PFSK-1 (cell line): ENCODE measurements at regions not wholly inside any gene's neighbourhood (a gene's known extent, or its start where the extent isn't known, plus 50 kb on each side); places are given as distances from the start of the nearest gene placed in this dataset.

ENCODE experiments used
- FOXP2 ChIP-seq: optimal IDR thresholded peaks from 2 replicates; pipeline ENCODE3; 2011; ENCODE audit warnings: borderline replicate concordance, control low read depth, inconsistent platforms; ENCODE audit not compliant: insufficient read depth; ENCODE audit errors: extremely low read length, extremely low read depth
- POLR2AphosphoS5 ChIP-seq: IDR thresholded peaks from 2 replicates; pipeline ENCODE4 v1.6.1; 2012; ENCODE audit warnings: low read depth, mild to moderate bottlenecking, control low read depth, low read length, moderate library complexity
- REST ChIP-seq, 2 experiments: IDR thresholded peaks; 2 replicates each; pipeline versions ENCODE4 v1.6.1 to v1.8.0; 2011 to 2012; ENCODE audit warnings: low read depth in 2 of 2, low read length in 2 of 2, control low read depth in 1 of 2, inconsistent platforms in 1 of 2, mild to moderate bottlenecking in 1 of 2, moderate library complexity in 1 of 2; ENCODE audit not compliant: insufficient read depth in 1 of 2
- SIN3A ChIP-seq: IDR thresholded peaks from 2 replicates; pipeline ENCODE4 v1.6.1; 2012; ENCODE audit warnings: mild to moderate bottlenecking, low read length, moderate library complexity, borderline replicate concordance; ENCODE audit not compliant: insufficient read depth
- TAF1 ChIP-seq: IDR thresholded peaks from 2 replicates; pipeline ENCODE4 v1.6.1; 2012; ENCODE audit warnings: low read length, control low read depth, borderline replicate concordance; ENCODE audit not compliant: insufficient read depth

- TF ChIP-seq FOXP2 (no peak), SIN3A (no peak), TAF1 (no peak), POLR2AphosphoS5 (no peak), REST (IDR thresholded peaks at IDR 0.05; ENCODE audit: insufficient read depth in 1 of 2, low read depth in 2 of 2, low read length in 2 of 2) (no peak)
Measured at GRCh38 chr15:69865369-69865768, 232.3 kb downstream of the TLE3 start.

- TF ChIP-seq TAF1 (no peak), REST (IDR thresholded peaks at IDR 0.05; ENCODE audit: insufficient read depth in 1 of 2, low read depth in 2 of 2, low read length in 2 of 2) (no peak), FOXP2 (no peak), POLR2AphosphoS5 (no peak), SIN3A (no peak)
Measured at GRCh38 chr15:69868756-69869155, 229.0 kb downstream of the TLE3 start.

- TF ChIP-seq FOXP2 (no peak), TAF1 (no peak), REST (IDR thresholded peaks at IDR 0.05; ENCODE audit: insufficient read depth in 1 of 2, low read depth in 2 of 2, low read length in 2 of 2) (no peak), SIN3A (no peak), POLR2AphosphoS5 (no peak)
Measured at GRCh38 chr15:69869291-69869690, 228.4 kb downstream of the TLE3 start.

- TF ChIP-seq SIN3A (no peak), FOXP2 (no peak), REST (IDR thresholded peaks at IDR 0.05; ENCODE audit: insufficient read depth in 1 of 2, low read depth in 2 of 2, low read length in 2 of 2) (no peak), POLR2AphosphoS5 (no peak)
Measured at GRCh38 chr15:69869881-69870505, 227.7 kb downstream of the TLE3 start.
